ENCODE measurements at regions not wholly inside any gene's neighbourhood (a gene's known extent, or its start where the extent isn't known, plus 50 kb on each side); places are given as distances from the start of the nearest gene placed in this dataset.

DNA sequence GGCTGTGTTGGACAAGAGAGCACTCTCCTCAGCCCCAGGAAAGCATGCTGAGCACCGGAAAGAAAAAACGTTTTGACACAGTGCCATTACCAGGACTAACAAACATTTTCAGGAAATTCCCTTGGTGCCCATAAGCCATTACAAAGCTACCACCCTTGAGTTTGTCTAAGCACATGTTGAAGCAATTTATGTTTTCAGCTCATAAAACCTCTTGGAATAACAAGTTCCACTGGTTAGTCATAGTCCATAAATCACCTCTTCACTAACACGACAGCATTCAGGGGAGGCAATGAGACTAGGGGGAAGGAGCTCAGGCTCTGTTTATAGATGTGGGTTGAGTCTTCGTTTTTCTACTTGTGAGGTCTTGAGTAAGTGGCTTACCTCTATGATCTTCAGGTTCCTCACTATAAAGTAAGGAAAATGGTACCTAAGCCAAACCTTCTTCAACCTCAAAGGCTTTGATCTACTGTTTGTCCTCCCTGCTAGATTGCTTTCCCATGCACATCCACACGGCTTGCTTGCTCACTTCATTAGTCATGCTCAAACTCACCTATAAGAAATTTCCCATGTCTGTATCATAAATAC is 65.4 kb downstream of the DRD1 start:
- Mint-ChIP-seq H3K27ac (ENCODE audit: unreplicated experiment) (no peak overlapping the region), H3K4me3 (ENCODE audit: unreplicated experiment) (no peak overlapping the region), H3K9me3 (ENCODE audit: low read depth) (peaks cover 7% of the 10 kb centered on the region), H3K27me3 (ENCODE audit: low read depth) (peaks cover 4% of the 10 kb centered on the region), H3K36me3 (ENCODE audit: low read depth) (no peaks in the 10 kb centered on the region), H3K4me1 (ENCODE audit: low read depth) (no peaks in the 10 kb centered on the region)
- DNase-seq (ENCODE audit: low spot score): no peak
- TF ChIP-seq, protein P1, sequence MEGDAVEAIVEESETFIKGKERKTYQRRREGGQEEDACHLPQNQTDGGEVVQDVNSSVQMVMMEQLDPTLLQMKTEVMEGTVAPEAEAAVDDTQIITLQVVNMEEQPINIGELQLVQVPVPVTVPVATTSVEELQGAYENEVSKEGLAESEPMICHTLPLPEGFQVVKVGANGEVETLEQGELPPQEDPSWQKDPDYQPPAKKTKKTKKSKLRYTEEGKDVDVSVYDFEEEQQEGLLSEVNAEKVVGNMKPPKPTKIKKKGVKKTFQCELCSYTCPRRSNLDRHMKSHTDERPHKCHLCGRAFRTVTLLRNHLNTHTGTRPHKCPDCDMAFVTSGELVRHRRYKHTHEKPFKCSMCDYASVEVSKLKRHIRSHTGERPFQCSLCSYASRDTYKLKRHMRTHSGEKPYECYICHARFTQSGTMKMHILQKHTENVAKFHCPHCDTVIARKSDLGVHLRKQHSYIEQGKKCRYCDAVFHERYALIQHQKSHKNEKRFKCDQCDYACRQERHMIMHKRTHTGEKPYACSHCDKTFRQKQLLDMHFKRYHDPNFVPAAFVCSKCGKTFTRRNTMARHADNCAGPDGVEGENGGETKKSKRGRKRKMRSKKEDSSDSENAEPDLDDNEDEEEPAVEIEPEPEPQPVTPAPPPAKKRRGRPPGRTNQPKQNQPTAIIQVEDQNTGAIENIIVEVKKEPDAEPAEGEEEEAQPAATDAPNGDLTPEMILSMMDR (IDR thresholded peaks at IDR 0.05): no peak

DNA sequence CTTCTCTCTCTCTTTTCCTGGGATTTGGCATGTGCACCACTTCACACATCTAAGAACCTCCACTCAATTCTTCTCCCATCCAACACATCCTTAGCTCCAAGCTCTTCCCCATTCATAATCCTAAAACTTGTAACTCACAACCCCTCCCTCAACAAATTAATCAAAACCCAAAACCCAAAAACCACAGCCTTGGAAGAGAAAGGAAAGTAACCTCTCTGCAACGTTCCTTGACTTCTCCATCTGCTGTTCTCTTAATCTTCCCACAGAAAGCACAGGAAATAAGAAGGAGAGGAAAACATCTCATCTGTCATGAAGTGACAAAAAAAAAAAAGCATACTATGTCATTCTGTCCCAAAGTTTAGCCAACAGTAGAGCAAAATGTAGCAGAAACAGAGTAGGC is 66.2 kb downstream of the DRD1 start:
- Mint-ChIP-seq H3K27me3 (ENCODE audit: low read depth) (peaks cover 2% of the 10 kb centered on the region), H3K36me3 (ENCODE audit: low read depth) (no peaks in the 10 kb centered on the region), H3K27ac (ENCODE audit: unreplicated experiment) (no peak overlapping the region), H3K4me1 (ENCODE audit: low read depth) (no peaks in the 10 kb centered on the region), H3K4me3 (ENCODE audit: unreplicated experiment) (no peak overlapping the region), H3K9me3 (ENCODE audit: low read depth) (peaks cover 7% of the 10 kb centered on the region)
- TF ChIP-seq, protein P1 (IDR thresholded peaks at IDR 0.05): no peak
- DNase-seq (ENCODE audit: low spot score): no peak

DNA sequence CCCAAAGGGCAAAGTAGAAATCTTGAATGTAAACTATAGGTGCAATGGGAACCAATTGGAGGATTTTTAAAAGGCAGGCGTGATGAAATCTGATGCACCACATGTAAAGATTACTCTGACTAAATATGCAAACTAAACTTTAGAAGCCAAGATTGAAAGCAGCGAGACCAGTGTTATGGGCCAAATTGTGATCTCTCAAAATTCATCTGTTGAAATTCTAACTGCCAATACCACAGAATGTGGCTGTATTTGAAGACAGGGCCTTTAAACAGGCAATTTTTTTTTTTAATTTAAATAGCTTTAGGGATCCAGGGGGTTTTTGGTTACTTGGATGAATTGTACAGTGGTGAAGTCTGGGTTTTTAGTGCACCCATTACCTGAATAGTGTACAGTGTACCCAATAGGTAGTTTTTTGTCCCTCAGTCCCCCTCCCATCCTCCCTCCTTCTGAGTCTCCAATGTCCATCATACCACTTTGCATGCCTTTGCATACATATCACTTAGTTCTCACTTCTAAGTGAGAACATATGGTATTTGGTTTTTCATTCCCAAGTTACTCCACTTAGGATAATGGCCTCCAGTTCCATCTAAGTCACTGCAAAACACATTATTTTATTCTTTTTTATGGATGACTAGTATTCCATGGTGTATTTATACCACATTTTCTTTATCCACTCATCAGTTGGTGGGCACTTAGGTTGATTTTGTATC is 69.7 kb downstream of the DRD1 start:
- peaks cover 2% of the 10 kb centered on the region for H3K27me3 Mint-ChIP-seq (ENCODE audit: low read depth)
- peaks cover 12% of the 10 kb centered on the region for H3K9me3 Mint-ChIP-seq (ENCODE audit: low read depth)
- H3K4me1 Mint-ChIP-seq (ENCODE audit: low read depth): no peaks in the 10 kb centered on the region
- DNase-seq (ENCODE audit: low spot score): no peak
- TF ChIP-seq, protein P1 (IDR thresholded peaks at IDR 0.05): no peak
- H3K4me3 Mint-ChIP-seq (ENCODE audit: unreplicated experiment): no peak overlapping the region
- H3K36me3 Mint-ChIP-seq (ENCODE audit: low read depth): no peaks in the 10 kb centered on the region
- H3K27ac Mint-ChIP-seq (ENCODE audit: unreplicated experiment): no peak overlapping the region

DNA sequence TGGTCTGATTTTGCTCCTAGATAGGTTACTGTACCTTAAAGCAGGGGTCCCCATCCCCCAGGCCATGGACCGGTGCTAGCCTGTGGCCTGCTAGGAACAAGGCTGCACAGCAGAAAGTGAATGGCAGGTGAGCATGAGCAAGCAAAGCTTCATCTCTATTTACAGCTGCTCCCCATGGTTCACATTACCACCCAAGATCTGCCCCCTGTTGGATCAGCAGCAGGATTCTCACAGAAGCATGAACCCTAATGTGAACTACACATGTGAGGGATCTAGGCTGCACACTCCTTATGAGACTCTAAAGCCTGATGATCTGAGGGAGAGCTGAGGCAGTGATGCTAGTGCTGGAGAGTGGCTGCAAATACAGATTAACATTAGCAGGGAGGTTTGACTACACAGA is 78.1 kb downstream of the DRD1 start:
- DNase-seq (ENCODE audit: low spot score): no peak
- H3K9me3 Mint-ChIP-seq (ENCODE audit: low read depth): no peaks in the 10 kb centered on the region
- H3K27me3 Mint-ChIP-seq (ENCODE audit: low read depth): peaks cover 8% of the 10 kb centered on the region
- no peak overlapping the region for H3K4me3 Mint-ChIP-seq (ENCODE audit: unreplicated experiment)
- no peaks in the 10 kb centered on the region for H3K36me3 Mint-ChIP-seq (ENCODE audit: low read depth)
- H3K4me1 Mint-ChIP-seq (ENCODE audit: low read depth): no peaks in the 10 kb centered on the region
- no peak overlapping the region for H3K27ac Mint-ChIP-seq (ENCODE audit: unreplicated experiment)
- TF ChIP-seq, protein P1 (IDR thresholded peaks at IDR 0.05): no peak

DNA sequence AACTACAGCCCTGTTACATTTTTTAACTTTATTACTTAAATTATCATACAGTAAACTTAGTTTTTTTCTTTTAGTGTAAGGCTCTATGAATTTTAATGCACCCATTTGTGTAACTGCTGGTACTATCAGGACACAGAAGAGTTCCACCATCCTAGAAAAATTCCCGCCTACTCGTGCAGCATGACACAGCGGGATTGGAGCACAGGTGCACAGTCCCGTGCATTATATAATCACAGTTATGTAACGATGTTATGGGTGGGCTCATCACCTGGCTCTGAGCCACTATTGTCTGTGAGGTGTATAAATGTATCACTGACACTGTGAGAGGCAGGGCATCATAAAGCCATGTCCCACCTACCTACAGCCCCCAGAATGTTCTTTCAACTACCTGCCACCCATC is 80.7 kb downstream of the DRD1 start:
- Mint-ChIP-seq H3K4me3 (ENCODE audit: unreplicated experiment) (no peak overlapping the region), H3K27me3 (ENCODE audit: low read depth) (peaks cover 13% of the 10 kb centered on the region), H3K4me1 (ENCODE audit: low read depth) (no peaks in the 10 kb centered on the region), H3K36me3 (ENCODE audit: low read depth) (no peaks in the 10 kb centered on the region), H3K27ac (ENCODE audit: unreplicated experiment) (no peak overlapping the region), H3K9me3 (ENCODE audit: low read depth) (peaks cover 2% of the 10 kb centered on the region)
- no peak for DNase-seq (ENCODE audit: low spot score)
- TF ChIP-seq, protein P1 (IDR thresholded peaks at IDR 0.05): no peak
